GM06990 (cell line): ENCODE measurements at regions not wholly inside any gene's neighbourhood (a gene's known extent, or its start where the extent isn't known, plus 50 kb on each side); places are given as distances from the start of the nearest gene placed in this dataset.

ENCODE experiments used
- DNase-seq: peaks from one replicate; pipeline ENCODE4 v3.0.0-alpha.2; 2011; ENCODE audit not compliant: insufficient read length; ENCODE audit errors: extremely low read depth
- H3K27me3 ChIP-seq: replicated peaks from 2 replicates; pipeline ENCODE4 v1.6.0; 2011; ENCODE audit warnings: low read length; ENCODE audit not compliant: control insufficient read depth, insufficient read depth
- H3K36me3 ChIP-seq: 2 replicates; pipeline ENCODE4 v1.5.1; 2011; ENCODE audit warnings: low read length; ENCODE audit not compliant: control insufficient read depth, insufficient read depth
- H3K4me3 ChIP-seq: replicated peaks from 2 replicates; pipeline ENCODE4 v1.5.1; 2011; ENCODE audit warnings: low read depth, mild to moderate bottlenecking, control low read depth, low read length
- TF ChIP-seq, protein P1 (sequence below): IDR thresholded peaks from 2 replicates; pipeline ENCODE4 v1.5.1; 2011; ENCODE audit warnings: low read length, control low read depth, mild to moderate bottlenecking, inconsistent platforms; ENCODE audit not compliant: insufficient read depth, poor library complexity, severe bottlenecking

DNA sequence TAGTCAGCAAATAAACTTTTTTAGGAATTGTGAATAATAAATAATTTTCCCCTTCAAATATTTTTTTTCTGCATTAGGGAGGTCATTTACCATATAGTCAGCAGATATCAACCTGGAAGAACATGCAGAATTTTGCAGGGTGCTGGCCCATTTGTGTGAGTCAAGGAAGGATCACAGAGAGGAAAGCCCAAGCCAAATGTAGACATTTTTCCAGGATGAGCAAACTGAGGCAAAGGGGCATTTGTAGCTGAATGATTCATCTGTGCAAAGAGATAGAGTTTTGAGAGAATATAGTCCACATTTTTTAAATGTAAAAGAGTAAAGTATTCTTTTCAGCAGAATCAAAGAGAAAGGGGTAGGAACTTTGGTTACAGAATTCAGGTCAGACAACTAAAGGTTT, 555.5 kb upstream of the MARCKS start:
- no peak for DNase-seq
- TF ChIP-seq, protein P1, sequence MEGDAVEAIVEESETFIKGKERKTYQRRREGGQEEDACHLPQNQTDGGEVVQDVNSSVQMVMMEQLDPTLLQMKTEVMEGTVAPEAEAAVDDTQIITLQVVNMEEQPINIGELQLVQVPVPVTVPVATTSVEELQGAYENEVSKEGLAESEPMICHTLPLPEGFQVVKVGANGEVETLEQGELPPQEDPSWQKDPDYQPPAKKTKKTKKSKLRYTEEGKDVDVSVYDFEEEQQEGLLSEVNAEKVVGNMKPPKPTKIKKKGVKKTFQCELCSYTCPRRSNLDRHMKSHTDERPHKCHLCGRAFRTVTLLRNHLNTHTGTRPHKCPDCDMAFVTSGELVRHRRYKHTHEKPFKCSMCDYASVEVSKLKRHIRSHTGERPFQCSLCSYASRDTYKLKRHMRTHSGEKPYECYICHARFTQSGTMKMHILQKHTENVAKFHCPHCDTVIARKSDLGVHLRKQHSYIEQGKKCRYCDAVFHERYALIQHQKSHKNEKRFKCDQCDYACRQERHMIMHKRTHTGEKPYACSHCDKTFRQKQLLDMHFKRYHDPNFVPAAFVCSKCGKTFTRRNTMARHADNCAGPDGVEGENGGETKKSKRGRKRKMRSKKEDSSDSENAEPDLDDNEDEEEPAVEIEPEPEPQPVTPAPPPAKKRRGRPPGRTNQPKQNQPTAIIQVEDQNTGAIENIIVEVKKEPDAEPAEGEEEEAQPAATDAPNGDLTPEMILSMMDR: no peak
- Histone ChIP-seq H3K4me3 (no peak overlapping the region), H3K27me3 (no peaks in the 10 kb centered on the region), H3K36me3 (no peaks in the 10 kb centered on the region)

DNA sequence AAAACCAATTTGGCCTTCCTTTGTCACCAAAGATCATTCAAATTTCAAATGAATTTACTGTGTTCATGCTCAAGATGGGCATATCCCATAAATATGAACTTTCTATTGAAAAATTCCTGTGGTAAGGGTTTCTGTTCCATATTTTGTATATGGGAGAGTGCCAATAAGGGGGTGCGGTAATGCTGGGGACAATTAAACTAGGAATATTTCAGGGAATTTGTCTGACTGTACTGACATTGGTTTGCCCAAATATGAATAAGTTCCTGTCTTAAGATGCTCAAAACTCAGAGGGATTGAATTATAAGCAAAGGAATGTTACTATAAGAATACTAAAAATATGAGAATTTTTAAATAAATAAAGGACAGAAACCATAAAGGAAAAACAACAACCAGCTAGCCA, 553.0 kb upstream of the MARCKS start:
- DNase-seq: no peak
- H3K27me3 ChIP-seq: no peaks in the 10 kb centered on the region
- TF ChIP-seq, protein P1: no peak
- H3K4me3 ChIP-seq: no peak overlapping the region
- H3K36me3 ChIP-seq: no peaks in the 10 kb centered on the region

- H3K4me3 ChIP-seq: no peak overlapping the region
- TF ChIP-seq, protein P1: peak; percentile 81
- no peaks in the 10 kb centered on the region for H3K27me3 ChIP-seq
- H3K36me3 ChIP-seq: no peaks in the 10 kb centered on the region
- peak; percentile 26 for DNase-seq
Observed at GRCh38 chr6:113306552-113307145, 550.5 kb upstream of the MARCKS start.

DNA sequence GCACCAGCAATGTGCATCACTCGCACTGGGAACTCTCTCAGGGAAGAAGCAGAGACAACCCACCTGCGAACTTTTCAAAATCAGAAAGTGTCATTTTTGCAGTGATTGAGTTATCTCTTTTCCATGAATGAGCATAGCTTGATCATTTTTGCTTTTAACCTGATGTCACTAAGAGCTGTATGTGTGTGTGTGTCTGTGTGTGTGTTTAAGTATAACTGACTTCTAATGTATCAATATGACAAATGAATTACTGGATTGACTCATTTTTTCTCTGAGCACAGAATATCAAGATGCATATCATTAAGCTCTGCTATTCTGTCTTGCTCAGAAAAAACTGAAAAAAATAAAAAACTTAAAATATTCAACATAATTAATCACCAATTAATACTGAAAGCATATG, 548.9 kb upstream of the MARCKS start:
- H3K27me3 ChIP-seq: no peaks in the 10 kb centered on the region
- H3K36me3 ChIP-seq: no peaks in the 10 kb centered on the region
- H3K4me3 ChIP-seq: no peak overlapping the region
- TF ChIP-seq, protein P1: no peak
- no peak for DNase-seq

- no peak overlapping the region for H3K4me3 ChIP-seq
- no peaks in the 10 kb centered on the region for H3K27me3 ChIP-seq
- H3K36me3 ChIP-seq: no peaks in the 10 kb centered on the region
- TF ChIP-seq, protein P1: no peak
- DNase-seq: no peak
Observed at GRCh38 chr6:113313841-113314240, 543.3 kb upstream of the MARCKS start.

DNA sequence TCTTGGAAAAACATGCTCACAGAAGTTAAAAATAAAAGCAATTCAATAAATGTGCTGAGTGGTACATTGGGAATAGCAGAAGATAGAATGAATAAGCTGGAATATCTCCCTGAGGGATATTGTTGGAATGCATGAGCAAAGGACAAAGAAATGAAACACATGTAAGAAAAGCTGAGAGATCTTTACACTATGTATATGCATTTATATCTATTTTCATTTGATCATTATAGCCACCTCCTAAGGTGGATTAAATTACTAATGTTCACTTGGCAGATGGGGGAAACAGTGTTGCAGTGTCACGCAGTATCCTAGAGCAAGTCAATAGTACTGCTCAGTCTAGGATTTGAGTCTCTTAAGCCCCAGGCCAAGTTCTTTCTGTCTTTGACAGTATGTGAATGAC, 542.0 kb upstream of the MARCKS start:
- TF ChIP-seq, protein P1: no peak
- no peaks in the 10 kb centered on the region for H3K36me3 ChIP-seq
- H3K27me3 ChIP-seq: no peaks in the 10 kb centered on the region
- no peak overlapping the region for H3K4me3 ChIP-seq
- no peak for DNase-seq
